DND-41 (cell line): ENCODE measurements at regions not wholly inside any gene's neighbourhood (a gene's known extent, or its start where the extent isn't known, plus 50 kb on each side); places are given as distances from the start of the nearest gene placed in this dataset.

Experiments used
- EZH2 ChIP-seq: IDR thresholded peaks from 3 replicates; pipeline ENCODE4 v1.6.1; 2012; ENCODE audit warnings: borderline replicate concordance, low read depth, mild to moderate bottlenecking, moderate library complexity, low read length, inconsistent platforms; ENCODE audit not compliant: severe bottlenecking
- TF ChIP-seq, protein P1 (sequence below): IDR thresholded peaks from 2 replicates; pipeline ENCODE4 v1.5.1; 2012; ENCODE audit warnings: borderline replicate concordance, low read length, moderate library complexity, mild to moderate bottlenecking; ENCODE audit not compliant: poor library complexity, severe bottlenecking; ENCODE audit errors: extremely low read depth

DNA sequence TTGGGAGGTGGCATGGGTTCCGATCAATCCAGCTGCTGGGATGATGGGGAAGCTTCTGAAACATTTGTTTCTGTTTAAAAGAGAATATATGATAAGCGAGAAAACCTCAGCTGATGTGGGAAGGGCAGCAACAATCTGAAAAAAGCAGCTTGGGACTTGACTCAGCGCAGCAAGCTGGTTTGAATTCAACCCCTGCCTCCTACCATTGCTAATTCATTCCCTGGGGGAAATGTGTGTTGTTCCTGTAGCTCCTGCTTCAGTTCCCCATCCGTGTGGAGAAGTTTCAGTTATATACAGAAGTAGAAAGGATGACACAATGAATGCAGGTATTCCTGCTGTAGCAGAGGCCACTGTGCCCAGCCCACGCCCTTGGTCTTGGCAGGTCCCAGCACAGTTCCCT lies 145.1 kb downstream of the NXNL2 start:
- TF ChIP-seq, protein P1, sequence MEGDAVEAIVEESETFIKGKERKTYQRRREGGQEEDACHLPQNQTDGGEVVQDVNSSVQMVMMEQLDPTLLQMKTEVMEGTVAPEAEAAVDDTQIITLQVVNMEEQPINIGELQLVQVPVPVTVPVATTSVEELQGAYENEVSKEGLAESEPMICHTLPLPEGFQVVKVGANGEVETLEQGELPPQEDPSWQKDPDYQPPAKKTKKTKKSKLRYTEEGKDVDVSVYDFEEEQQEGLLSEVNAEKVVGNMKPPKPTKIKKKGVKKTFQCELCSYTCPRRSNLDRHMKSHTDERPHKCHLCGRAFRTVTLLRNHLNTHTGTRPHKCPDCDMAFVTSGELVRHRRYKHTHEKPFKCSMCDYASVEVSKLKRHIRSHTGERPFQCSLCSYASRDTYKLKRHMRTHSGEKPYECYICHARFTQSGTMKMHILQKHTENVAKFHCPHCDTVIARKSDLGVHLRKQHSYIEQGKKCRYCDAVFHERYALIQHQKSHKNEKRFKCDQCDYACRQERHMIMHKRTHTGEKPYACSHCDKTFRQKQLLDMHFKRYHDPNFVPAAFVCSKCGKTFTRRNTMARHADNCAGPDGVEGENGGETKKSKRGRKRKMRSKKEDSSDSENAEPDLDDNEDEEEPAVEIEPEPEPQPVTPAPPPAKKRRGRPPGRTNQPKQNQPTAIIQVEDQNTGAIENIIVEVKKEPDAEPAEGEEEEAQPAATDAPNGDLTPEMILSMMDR, result no peak
- no peak for TF ChIP-seq EZH2
